ENCODE measurements at regions not wholly inside any gene's neighbourhood (a gene's known extent, or its start where the extent isn't known, plus 50 kb on each side); places are given as distances from the start of the nearest gene placed in this dataset.

DNA sequence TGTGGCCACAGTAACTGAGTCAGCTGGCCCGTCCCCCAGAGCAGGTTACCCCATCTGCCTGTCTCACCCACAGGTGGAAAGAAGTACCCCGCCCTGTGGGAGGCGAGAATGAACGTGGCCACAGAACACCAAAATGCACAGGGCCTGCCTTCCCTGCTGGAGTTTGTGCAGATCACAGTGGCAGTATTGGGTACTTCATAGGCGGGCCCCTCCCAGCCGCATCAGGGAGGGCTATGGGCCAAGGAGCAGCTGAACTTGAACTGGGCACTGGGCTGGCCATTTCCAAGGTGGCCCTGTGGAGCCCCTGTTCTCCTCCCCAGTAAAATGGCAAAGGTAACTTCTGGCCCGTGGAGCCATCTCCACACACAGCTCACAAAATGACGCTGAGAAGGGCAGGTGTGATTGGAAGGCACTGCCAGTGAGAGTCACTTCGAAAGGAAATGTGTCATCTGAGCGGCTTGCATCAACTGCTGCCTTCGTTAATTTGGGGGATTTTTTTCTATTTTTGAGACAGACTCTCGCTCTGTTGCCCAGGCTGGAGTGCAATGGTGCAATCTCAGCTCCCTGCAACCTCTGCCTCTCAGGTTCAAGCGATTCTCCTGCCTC, 162.9 kb downstream of the ENGASE start:
- no peak overlapping the region for H3K27ac Mint-ChIP-seq
- CTCF ChIA-PET: no interaction called here

GRCh38 chr17:79235808-79236207, 161.2 kb downstream of the ENGASE start:
- DNase-seq (ENCODE audit: low spot score) (no peak), ATAC-seq (no peak)
- no peak overlapping the region for H3K4me3 Mint-ChIP-seq
- no peaks in the 10 kb centered on the region for H3K9me3 Mint-ChIP-seq
- no peaks in the 10 kb centered on the region; the same call in 1 of the 2 replicates for H3K27me3 Mint-ChIP-seq (ENCODE audit: low read depth)
- POLR2A ChIA-PET: no interaction called here
- H3K27ac Mint-ChIP-seq: no peak overlapping the region
- H3K4me1 Mint-ChIP-seq: 0 out of 2 replicates have a peak, but pooled peaks cover 2% of the 10 kb centered on the region
- H3K36me3 Mint-ChIP-seq: no peaks in the 10 kb centered on the region
- CTCF ChIA-PET: no interaction called here
- no peak for TF ChIP-seq GABPB1 (CRISPR knock-in tag; IDR thresholded peaks at IDR 0.05)
- TF ChIP-seq SOX15 (CRISPR knock-in tag; IDR thresholded peaks at IDR 0.05): no peak
- TF ChIP-seq NR2C2 (CRISPR knock-in tag; IDR thresholded peaks at IDR 0.05): no peak
- no peak for TF ChIP-seq FOXP1 (CRISPR knock-in tag; IDR thresholded peaks at IDR 0.05; ENCODE audit: borderline replicate concordance)
- TF ChIP-seq, protein P1, sequence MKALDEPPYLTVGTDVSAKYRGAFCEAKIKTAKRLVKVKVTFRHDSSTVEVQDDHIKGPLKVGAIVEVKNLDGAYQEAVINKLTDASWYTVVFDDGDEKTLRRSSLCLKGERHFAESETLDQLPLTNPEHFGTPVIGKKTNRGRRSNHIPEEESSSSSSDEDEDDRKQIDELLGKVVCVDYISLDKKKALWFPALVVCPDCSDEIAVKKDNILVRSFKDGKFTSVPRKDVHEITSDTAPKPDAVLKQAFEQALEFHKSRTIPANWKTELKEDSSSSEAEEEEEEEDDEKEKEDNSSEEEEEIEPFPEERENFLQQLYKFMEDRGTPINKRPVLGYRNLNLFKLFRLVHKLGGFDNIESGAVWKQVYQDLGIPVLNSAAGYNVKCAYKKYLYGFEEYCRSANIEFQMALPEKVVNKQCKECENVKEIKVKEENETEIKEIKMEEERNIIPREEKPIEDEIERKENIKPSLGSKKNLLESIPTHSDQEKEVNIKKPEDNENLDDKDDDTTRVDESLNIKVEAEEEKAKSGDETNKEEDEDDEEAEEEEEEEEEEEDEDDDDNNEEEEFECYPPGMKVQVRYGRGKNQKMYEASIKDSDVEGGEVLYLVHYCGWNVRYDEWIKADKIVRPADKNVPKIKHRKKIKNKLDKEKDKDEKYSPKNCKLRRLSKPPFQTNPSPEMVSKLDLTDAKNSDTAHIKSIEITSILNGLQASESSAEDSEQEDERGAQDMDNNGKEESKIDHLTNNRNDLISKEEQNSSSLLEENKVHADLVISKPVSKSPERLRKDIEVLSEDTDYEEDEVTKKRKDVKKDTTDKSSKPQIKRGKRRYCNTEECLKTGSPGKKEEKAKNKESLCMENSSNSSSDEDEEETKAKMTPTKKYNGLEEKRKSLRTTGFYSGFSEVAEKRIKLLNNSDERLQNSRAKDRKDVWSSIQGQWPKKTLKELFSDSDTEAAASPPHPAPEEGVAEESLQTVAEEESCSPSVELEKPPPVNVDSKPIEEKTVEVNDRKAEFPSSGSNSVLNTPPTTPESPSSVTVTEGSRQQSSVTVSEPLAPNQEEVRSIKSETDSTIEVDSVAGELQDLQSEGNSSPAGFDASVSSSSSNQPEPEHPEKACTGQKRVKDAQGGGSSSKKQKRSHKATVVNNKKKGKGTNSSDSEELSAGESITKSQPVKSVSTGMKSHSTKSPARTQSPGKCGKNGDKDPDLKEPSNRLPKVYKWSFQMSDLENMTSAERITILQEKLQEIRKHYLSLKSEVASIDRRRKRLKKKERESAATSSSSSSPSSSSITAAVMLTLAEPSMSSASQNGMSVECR (CRISPR knock-in tag; IDR thresholded peaks at IDR 0.05; ENCODE audit: borderline replicate concordance): no peak

More for the DNA sequence above, 162.9 kb downstream of the ENGASE start:
- Mint-ChIP-seq H3K27me3 (ENCODE audit: low read depth) (no peaks in the 10 kb centered on the region; the same call in 1 of the 2 replicates), H3K36me3 (no peaks in the 10 kb centered on the region), H3K4me3 (no peak overlapping the region), H3K9me3 (no peaks in the 10 kb centered on the region), H3K4me1 (0 out of 2 replicates have a peak, but pooled peaks cover 2% of the 10 kb centered on the region)
- DNase-seq (ENCODE audit: low spot score) (no peak), ATAC-seq (no peak)
- POLR2A ChIA-PET: no interaction called here
- TF ChIP-seq ZNF263 (CRISPR knock-in tag; IDR thresholded peaks at IDR 0.05; ENCODE audit: low read depth): no peak
- TF ChIP-seq, protein P2, sequence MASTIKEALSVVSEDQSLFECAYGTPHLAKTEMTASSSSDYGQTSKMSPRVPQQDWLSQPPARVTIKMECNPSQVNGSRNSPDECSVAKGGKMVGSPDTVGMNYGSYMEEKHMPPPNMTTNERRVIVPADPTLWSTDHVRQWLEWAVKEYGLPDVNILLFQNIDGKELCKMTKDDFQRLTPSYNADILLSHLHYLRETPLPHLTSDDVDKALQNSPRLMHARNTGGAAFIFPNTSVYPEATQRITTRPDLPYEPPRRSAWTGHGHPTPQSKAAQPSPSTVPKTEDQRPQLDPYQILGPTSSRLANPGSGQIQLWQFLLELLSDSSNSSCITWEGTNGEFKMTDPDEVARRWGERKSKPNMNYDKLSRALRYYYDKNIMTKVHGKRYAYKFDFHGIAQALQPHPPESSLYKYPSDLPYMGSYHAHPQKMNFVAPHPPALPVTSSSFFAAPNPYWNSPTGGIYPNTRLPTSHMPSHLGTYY (CRISPR knock-in tag; IDR thresholded peaks at IDR 0.05): no peak
- TF ChIP-seq, protein P3, sequence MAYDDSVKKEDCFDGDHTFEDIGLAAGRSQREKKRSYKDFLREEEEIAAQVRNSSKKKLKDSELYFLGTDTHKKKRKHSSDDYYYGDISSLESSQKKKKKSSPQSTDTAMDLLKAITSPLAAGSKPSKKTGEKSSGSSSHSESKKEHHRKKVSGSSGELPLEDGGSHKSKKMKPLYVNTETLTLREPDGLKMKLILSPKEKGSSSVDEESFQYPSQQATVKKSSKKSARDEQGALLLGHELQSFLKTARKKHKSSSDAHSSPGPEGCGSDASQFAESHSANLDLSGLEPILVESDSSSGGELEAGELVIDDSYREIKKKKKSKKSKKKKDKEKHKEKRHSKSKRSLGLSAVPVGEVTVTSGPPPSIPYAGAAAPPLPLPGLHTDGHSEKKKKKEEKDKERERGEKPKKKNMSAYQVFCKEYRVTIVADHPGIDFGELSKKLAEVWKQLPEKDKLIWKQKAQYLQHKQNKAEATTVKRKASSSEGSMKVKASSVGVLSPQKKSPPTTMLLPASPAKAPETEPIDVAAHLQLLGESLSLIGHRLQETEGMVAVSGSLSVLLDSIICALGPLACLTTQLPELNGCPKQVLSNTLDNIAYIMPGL (CRISPR knock-in tag; IDR thresholded peaks at IDR 0.05): no peak
- no peak for TF ChIP-seq SMAD4 (CRISPR knock-in tag; IDR thresholded peaks at IDR 0.05)
- TF ChIP-seq, protein P4, sequence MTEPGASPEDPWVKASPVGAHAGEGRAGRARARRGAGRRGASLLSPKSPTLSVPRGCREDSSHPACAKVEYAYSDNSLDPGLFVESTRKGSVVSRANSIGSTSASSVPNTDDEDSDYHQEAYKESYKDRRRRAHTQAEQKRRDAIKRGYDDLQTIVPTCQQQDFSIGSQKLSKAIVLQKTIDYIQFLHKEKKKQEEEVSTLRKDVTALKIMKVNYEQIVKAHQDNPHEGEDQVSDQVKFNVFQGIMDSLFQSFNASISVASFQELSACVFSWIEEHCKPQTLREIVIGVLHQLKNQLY (CRISPR knock-in tag; IDR thresholded peaks at IDR 0.05): no peak
- TF ChIP-seq NR1H2 (CRISPR knock-in tag; IDR thresholded peaks at IDR 0.05): no peak
- TF ChIP-seq USF2 (CRISPR knock-in tag; IDR thresholded peaks at IDR 0.05): no peak
- TF ChIP-seq ZNF219 (CRISPR knock-in tag; IDR thresholded peaks at IDR 0.05; ENCODE audit: borderline replicate concordance): no peak
- TF ChIP-seq GRHL2 (CRISPR knock-in tag; IDR thresholded peaks at IDR 0.05; ENCODE audit: insufficient replicate concordance, severe bottlenecking): no peak
- no peak for TF ChIP-seq ZNF532 (CRISPR knock-in tag; IDR thresholded peaks at IDR 0.05; ENCODE audit: borderline replicate concordance)
- TF ChIP-seq HMGA2 (CRISPR knock-in tag; IDR thresholded peaks at IDR 0.05): no peak

Data from WTC11 (cell line).